AG04450 (cell line): ENCODE measurements at regions not wholly inside any gene's neighbourhood (a gene's known extent, or its start where the extent isn't known, plus 50 kb on each side); places are given as distances from the start of the nearest gene placed in this dataset. TPM values are rescaled to one million over a fixed set of nuclear protein-coding genes. Genes with fewer than 3 reads are reported as not detected.

Experiments used
- CTCF ChIA-PET: fragments of 300-600, 350-600 bp; formaldehyde crosslinking; extraction: SDS; loops from one replicate; lab custom pipeline; 2022; ENCODE audit warnings: antibody characterized with exemption, inconsistent platforms; lab: Charles Lee
- POLR2A ChIA-PET: fragments of 350-600 bp; formaldehyde crosslinking; extraction: SDS; loops from one replicate; lab custom pipeline; 2021; ENCODE audit warnings: antibody characterized with exemption, inconsistent platforms; lab: Yijun Ruan, JAX
- DNase-seq: peaks from one replicate; pipeline ENCODE4 v3.0.0-alpha.2; 2011; ENCODE audit warnings: low read depth, low spot score
- H3K27ac ChIP-seq: one replicate; pipeline ENCODE4 v1.5.1; 2012; ENCODE audit warnings: low read depth, low read length, control low read depth
- H3K27me3 ChIP-seq: one replicate; pipeline ENCODE4 v1.6.0; 2012; ENCODE audit warnings: low read length; ENCODE audit not compliant: control insufficient read depth, insufficient read depth
- H3K4me3 ChIP-seq: 2 replicates; pipeline ENCODE4 v1.5.1; 2011; ENCODE audit warnings: mild to moderate bottlenecking, low read depth, low read length, control low read depth
- H3K9me3 ChIP-seq: 2 replicates; pipeline ENCODE4 v1.5.1; 2012; ENCODE audit warnings: low read length; ENCODE audit not compliant: control insufficient read depth, insufficient read depth
- CTCF ChIP-seq: IDR thresholded peaks from 2 replicates; pipeline ENCODE4 v1.5.1; 2011; ENCODE audit warnings: low read depth, low read length, control low read depth, inconsistent platforms
- small RNA-seq: library from RNA; depleted of rRNA; stranded (forward); fragments of <200 nt; gene quantifications from one replicate; pipeline ENCODE3, GENCODE V24; 2012; ENCODE audit warnings: low read depth; ENCODE audit not compliant: insufficient read length

DNA sequence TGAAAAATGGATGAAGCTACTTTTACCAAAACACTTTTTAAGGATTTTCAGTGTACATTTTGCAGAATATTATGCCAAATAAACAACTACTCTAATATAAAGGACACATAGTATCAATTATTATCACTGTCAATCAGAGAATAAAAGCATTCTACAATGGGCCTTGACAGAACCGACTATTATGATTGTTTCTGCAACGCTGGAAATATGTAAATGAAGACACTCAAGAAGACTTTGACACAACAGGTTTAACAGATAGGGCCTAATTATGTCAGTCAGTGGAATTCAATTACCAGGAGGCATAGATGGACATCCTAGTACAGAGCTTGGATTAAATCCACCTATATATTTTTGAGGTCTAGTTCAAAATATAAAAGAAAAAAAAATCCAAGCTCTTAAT is 58.7 kb upstream of the SOX5 start:
- POLR2A ChIA-PET, result no interaction called here
- no peak overlapping the region for H3K4me3 ChIP-seq

More for the DNA sequence above, 58.7 kb upstream of the SOX5 start:
- no peak for DNase-seq
- H3K27me3 ChIP-seq, result no peaks in the 10 kb centered on the region
- CTCF ChIA-PET, result no interaction called here
- H3K9me3 ChIP-seq, result no peaks in the 10 kb centered on the region
- no peak overlapping the region for H3K27ac ChIP-seq
- no peak for TF ChIP-seq CTCF

Small RNA genes lying in the stretch of these regions (small RNA-seq; reads per million reads assigned to genes)
- gene MIR920 (not detected), gene RN7SL38P (not detected)
